OCI-LY1 (cell line): ENCODE measurements at regions not wholly inside any gene's neighbourhood (a gene's known extent, or its start where the extent isn't known, plus 50 kb on each side); places are given as distances from the start of the nearest gene placed in this dataset.

Experiments
- CTCF ChIP-seq: fragments of 200-600 bp; sonication (generic), shearing (Covaris generic); IDR thresholded peaks from 2 replicates; pipeline ENCODE4 v1.5.1; 2017; ENCODE audit warnings: mild to moderate bottlenecking, antibody characterized with exemption, low read length, moderate library complexity, mixed read lengths
- EZH2 ChIP-seq: fragments of 200-600 bp; sonication (generic), shearing (Covaris generic); IDR thresholded peaks from 2 replicates; pipeline ENCODE4 v1.8.0; 2017; ENCODE audit warnings: borderline replicate concordance, mixed run types, mild to moderate bottlenecking, antibody characterized with exemption, low read length, moderate library complexity, mixed read lengths

GRCh38 chr6:50249493-50249892, 199.8 kb upstream of the DEFB112 start:
- no peak for TF ChIP-seq EZH2
- TF ChIP-seq CTCF, result no peak
